Liver (tissue), 7 donors: ENCODE measurements at regions not wholly inside any gene's neighbourhood (a gene's known extent, or its start where the extent isn't known, plus 50 kb on each side); places are given as distances from the start of the nearest gene placed in this dataset.
A peak's percentile ranks its signal among the peaks of the same experiment; 100 is the strongest.

Experiments
- DNase-seq: peaks from one replicate; pipeline ENCODE4 v3.0.0-alpha.2; 2017; ENCODE audit warnings: low spot score
- H3K27ac ChIP-seq, 2 donors: one replicate each; pipeline ENCODE4 v1.7.0; 2013; ENCODE audit warnings: inconsistent platforms in 2 of 2, low read length in 2 of 2, control low read depth in 1 of 2, low read depth in 1 of 2, mild to moderate bottlenecking in 1 of 2
- H3K27me3 ChIP-seq, 4 donors: one replicate each; pipeline versions ENCODE4 v1.6.1 to v1.7.0; 2013; ENCODE audit warnings: low read length in 3 of 4, inconsistent platforms in 1 of 4, mild to moderate bottlenecking in 1 of 4, moderate library complexity in 1 of 4; ENCODE audit not compliant: control insufficient read depth in 4 of 4, insufficient read depth in 4 of 4
- H3K36me3 ChIP-seq, 4 donors: one replicate each; pipeline versions ENCODE4 v1.6.1 to v1.7.0; 2013; ENCODE audit warnings: low read length in 3 of 4, mild to moderate bottlenecking in 3 of 4, low read depth in 1 of 4, moderate library complexity in 1 of 4; ENCODE audit not compliant: control insufficient read depth in 4 of 4, insufficient read depth in 3 of 4
- H3K4me1 ChIP-seq, 4 donors: one replicate each; pipeline versions ENCODE4 v1.6.1 to v1.7.0; 2013; ENCODE audit warnings: low read length in 3 of 4, mild to moderate bottlenecking in 3 of 4, moderate library complexity in 1 of 4; ENCODE audit not compliant: control insufficient read depth in 4 of 4, insufficient read depth in 4 of 4
- H3K4me3 ChIP-seq, 3 donors: one replicate each; pipeline versions ENCODE4 v1.6.1 to v1.7.0; 2013; ENCODE audit warnings: low read length in 3 of 3, control low read depth in 1 of 3, low read depth in 1 of 3, mild to moderate bottlenecking in 1 of 3
- H3K9ac ChIP-seq, 2 donors: one replicate each; pipeline ENCODE4 v1.7.0; 2013; ENCODE audit warnings: low read length in 2 of 2, mild to moderate bottlenecking in 2 of 2, moderate library complexity in 2 of 2, control low read depth in 1 of 2, low read depth in 1 of 2
- H3K9me3 ChIP-seq, 4 donors: one replicate each; pipeline versions ENCODE4 v1.6.1 to v1.7.0; 2013; ENCODE audit warnings: low read length in 3 of 4; ENCODE audit not compliant: control insufficient read depth in 4 of 4
- EGR1 ChIP-seq, 2 donors: IDR thresholded peaks; 2 replicates each; pipeline ENCODE4 v1.6.1; 2016 to 2018; ENCODE audit warnings: antibody characterized with exemption in 2 of 2, low read depth in 2 of 2
- FOXA2 ChIP-seq: IDR thresholded peaks from 2 replicates; pipeline ENCODE4 v1.6.1; 2016; ENCODE audit warnings: antibody characterized with exemption
- GABPA ChIP-seq, 2 donors: IDR thresholded peaks in 1 of 2; conservative IDR thresholded peaks in 1 of 2; 2 replicates each; pipeline ENCODE4 v1.6.1; 2016; ENCODE audit warnings: antibody characterized with exemption in 2 of 2, mild to moderate bottlenecking in 1 of 2, moderate library complexity in 1 of 2
- HNF4A ChIP-seq, 2 donors: conservative IDR thresholded peaks; 2 replicates each; pipeline ENCODE4 v1.6.1; 2016; ENCODE audit warnings: antibody characterized with exemption in 2 of 2, mild to moderate bottlenecking in 2 of 2
- JUND ChIP-seq, 2 donors: IDR thresholded peaks; 2 replicates each; pipeline ENCODE4 v1.6.1; 2016; ENCODE audit warnings: antibody characterized with exemption in 2 of 2
- NR2F2 ChIP-seq: IDR thresholded peaks from 2 replicates; pipeline ENCODE4 v1.6.1; 2016; ENCODE audit warnings: antibody characterized with exemption
- RAD21 ChIP-seq, 2 donors: IDR thresholded peaks; 2 replicates each; pipeline ENCODE4 v1.6.1; 2016; ENCODE audit warnings: antibody characterized with exemption in 2 of 2, mild to moderate bottlenecking in 2 of 2
- RXRA ChIP-seq, 2 donors: IDR thresholded peaks; 2 replicates each; pipeline ENCODE4 v1.6.1; 2017 to 2018; ENCODE audit warnings: antibody characterized with exemption in 2 of 2, mild to moderate bottlenecking in 1 of 2
- TAF1 ChIP-seq: conservative IDR thresholded peaks from 2 replicates; pipeline ENCODE4 v1.6.1; 2016; ENCODE audit warnings: antibody characterized with exemption, mild to moderate bottlenecking
- WGBS: extraction: QIAGEN DNeasy Blood & Tissue Kit; methylation state at CpG from one replicate; pipeline ENCODE4 v1.1.7; 2013; 5-methylcytosine and 5-hydroxymethylcytosine counted together
- TF ChIP-seq, protein P1 (sequence below): IDR thresholded peaks from 2 replicates; pipeline ENCODE4 v1.6.1; 2016; ENCODE audit warnings: antibody characterized with exemption
- TF ChIP-seq, protein P2 (sequence below): IDR thresholded peaks from 2 replicates; pipeline ENCODE4 v1.6.1; 2016; ENCODE audit warnings: antibody characterized with exemption
- TF ChIP-seq, protein P3 (sequence below): IDR thresholded peaks from 2 replicates; pipeline ENCODE4 v1.6.1; 2016; ENCODE audit warnings: antibody characterized with exemption
- donor health status: healthy.
- donor health status: healthy.
- donor health status: healthy.
- donor health status: healthy.

GRCh38 chr13:27004866-27005265 is 166.7 kb downstream of the USP12 start:
- no peak for DNase-seq
- Histone ChIP-seq H3K27me3 (no peaks in the 10 kb centered on the region), H3K9me3 (no peaks in the 10 kb centered on the region), H3K4me1 (peaks cover 4 to 21% (median 13%) of the 10 kb centered on the region in 4 donors), H3K27ac (no peak overlapping the region), H3K9ac (no peak overlapping the region), H3K4me3 (no peak overlapping the region), H3K36me3 (no peaks in the 10 kb centered on the region)
- TF ChIP-seq FOXA2 = no peak
- TF ChIP-seq, protein P1, sequence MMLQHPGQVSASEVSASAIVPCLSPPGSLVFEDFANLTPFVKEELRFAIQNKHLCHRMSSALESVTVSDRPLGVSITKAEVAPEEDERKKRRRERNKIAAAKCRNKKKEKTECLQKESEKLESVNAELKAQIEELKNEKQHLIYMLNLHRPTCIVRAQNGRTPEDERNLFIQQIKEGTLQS = no peak
- no peak for TF ChIP-seq RAD21 (IDR thresholded peaks at IDR 0.05)
- no peak for TF ChIP-seq GABPA (IDR thresholded peaks at IDR 0.05 in 1 of 2, conservative IDR thresholded peaks at IDR 0.05 in 1 of 2)
- TF ChIP-seq, protein P2, sequence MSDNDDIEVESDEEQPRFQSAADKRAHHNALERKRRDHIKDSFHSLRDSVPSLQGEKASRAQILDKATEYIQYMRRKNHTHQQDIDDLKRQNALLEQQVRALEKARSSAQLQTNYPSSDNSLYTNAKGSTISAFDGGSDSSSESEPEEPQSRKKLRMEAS = no peak
- no peak for TF ChIP-seq JUND (IDR thresholded peaks at IDR 0.05)
- TF ChIP-seq, protein P3, sequence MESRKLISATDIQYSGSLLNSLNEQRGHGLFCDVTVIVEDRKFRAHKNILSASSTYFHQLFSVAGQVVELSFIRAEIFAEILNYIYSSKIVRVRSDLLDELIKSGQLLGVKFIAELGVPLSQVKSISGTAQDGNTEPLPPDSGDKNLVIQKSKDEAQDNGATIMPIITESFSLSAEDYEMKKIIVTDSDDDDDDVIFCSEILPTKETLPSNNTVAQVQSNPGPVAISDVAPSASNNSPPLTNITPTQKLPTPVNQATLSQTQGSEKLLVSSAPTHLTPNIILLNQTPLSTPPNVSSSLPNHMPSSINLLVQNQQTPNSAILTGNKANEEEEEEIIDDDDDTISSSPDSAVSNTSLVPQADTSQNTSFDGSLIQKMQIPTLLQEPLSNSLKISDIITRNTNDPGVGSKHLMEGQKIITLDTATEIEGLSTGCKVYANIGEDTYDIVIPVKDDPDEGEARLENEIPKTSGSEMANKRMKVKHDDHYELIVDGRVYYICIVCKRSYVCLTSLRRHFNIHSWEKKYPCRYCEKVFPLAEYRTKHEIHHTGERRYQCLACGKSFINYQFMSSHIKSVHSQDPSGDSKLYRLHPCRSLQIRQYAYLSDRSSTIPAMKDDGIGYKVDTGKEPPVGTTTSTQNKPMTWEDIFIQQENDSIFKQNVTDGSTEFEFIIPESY = no peak
- no peak for TF ChIP-seq EGR1 (IDR thresholded peaks at IDR 0.05; ENCODE audit: low read depth in 2 of 2)
- TF ChIP-seq HNF4A (conservative IDR thresholded peaks at IDR 0.05) = no peak
- TF ChIP-seq TAF1 = no peak
- 93% methylated on average over 5 of the region's 5 CpGs for WGBS

GRCh38 chr13:27004326-27004725 is 167.3 kb downstream of the USP12 start:
- H3K36me3 ChIP-seq = no peaks in the 10 kb centered on the region
- no peak overlapping the region for H3K4me3 ChIP-seq
- H3K27me3 ChIP-seq = no peaks in the 10 kb centered on the region
- no peak for TF ChIP-seq FOXA2
- peak; percentile 58 for TF ChIP-seq NR2F2
- no peak overlapping the region for H3K9ac ChIP-seq
- no peak for DNase-seq
- no peak overlapping the region for H3K27ac ChIP-seq
- H3K9me3 ChIP-seq = no peaks in the 10 kb centered on the region
- WGBS = 69% methylated on average over 4 of the region's 4 CpGs
- H3K4me1 ChIP-seq = peaks cover 4 to 21% (median 13%) of the 10 kb centered on the region in 4 donors

GRCh38 chr13:27001705-27002104 is 169.9 kb downstream of the USP12 start:
- no peak overlapping the region for H3K27ac ChIP-seq
- H3K4me1 ChIP-seq = peaks cover 2 to 15% (median 6%) of the 10 kb centered on the region in 4 donors
- H3K9me3 ChIP-seq = no peaks in the 10 kb centered on the region
- TF ChIP-seq GABPA (IDR thresholded peaks at IDR 0.05 in 1 of 2, conservative IDR thresholded peaks at IDR 0.05 in 1 of 2) (no peak), HNF4A (conservative IDR thresholded peaks at IDR 0.05) (no peak), RXRA (IDR thresholded peaks at IDR 0.05) (no peak)
- TF ChIP-seq, protein P1 = no peak
- TF ChIP-seq, protein P3 = no peak
- WGBS = 85% methylated on average over 6 of the region's 6 CpGs
- no peak overlapping the region for H3K9ac ChIP-seq
- DNase-seq = no peak
- H3K36me3 ChIP-seq = no peaks in the 10 kb centered on the region
- H3K27me3 ChIP-seq = no peaks in the 10 kb centered on the region
- H3K4me3 ChIP-seq = no peak overlapping the region
